WTC11 (cell line): ENCODE measurements at regions not wholly inside any gene's neighbourhood (a gene's known extent, or its start where the extent isn't known, plus 50 kb on each side); places are given as distances from the start of the nearest gene placed in this dataset.

Experiments
- ATAC-seq: fragments of 200-7000 bp; cut with Tn5 transposase; 2 replicates; pipeline ENCODE4 v1.10.0; 2021; ENCODE audit warnings: mild to moderate bottlenecking, moderate library complexity
- CTCF ChIA-PET: fragments of 300-600 bp; sonication (Branson Sonifier 250); formaldehyde crosslinking; loops from one replicate; lab custom pipeline; 2021; ENCODE audit warnings: antibody characterized with exemption; lab: Charles Lee
- POLR2A ChIA-PET: fragments of 350-600 bp; sonication (Branson Sonifier 250); formaldehyde crosslinking; loops from one replicate; lab custom pipeline; 2021; ENCODE audit warnings: antibody characterized with exemption; lab: Charles Lee
- DNase-seq: peaks from one replicate; pipeline ENCODE4 v3.0.0; 2021; ENCODE audit warnings: low spot score
- H3K27ac Mint-ChIP-seq: 2 replicates; pipeline ENCODE4 v1.8.0; 2021; ENCODE audit warnings: mixed read lengths
- H3K27me3 Mint-ChIP-seq: 2 replicates; pipeline ENCODE4 v1.8.0; 2021; ENCODE audit warnings: low read depth, mild to moderate bottlenecking, moderate library complexity, mixed read lengths
- H3K36me3 Mint-ChIP-seq: 2 replicates; pipeline ENCODE4 v1.8.0; 2021; ENCODE audit warnings: mixed read lengths
- H3K4me1 Mint-ChIP-seq: 2 replicates; pipeline ENCODE4 v1.8.0; 2022; ENCODE audit warnings: mixed read lengths
- H3K4me3 Mint-ChIP-seq: 2 replicates; pipeline ENCODE4 v1.8.0; 2021; ENCODE audit warnings: mild to moderate bottlenecking, moderate library complexity, mixed read lengths
- H3K9me3 Mint-ChIP-seq: 2 replicates; pipeline ENCODE4 v1.8.0; 2021; ENCODE audit warnings: mixed read lengths
- ARID4B ChIP-seq: sonication (generic); formaldehyde crosslinking; IDR thresholded peaks from 2 replicates; pipeline ENCODE4 v1.8.0; 2023; ENCODE audit warnings: missing genetic modification reagents, mild to moderate bottlenecking, borderline replicate concordance
- CTCF ChIP-seq: fragments of 200-600 bp; IDR thresholded peaks from 2 replicates; pipeline ENCODE4 v1.8.0; 2022; ENCODE audit warnings: antibody characterized with exemption
- ELF4 ChIP-seq: sonication (generic); formaldehyde crosslinking; IDR thresholded peaks from 2 replicates; pipeline ENCODE4 v1.8.1; 2022; ENCODE audit warnings: low read depth, mild to moderate bottlenecking, moderate library complexity, missing genetic modification reagents
- ERG ChIP-seq: fragments of 250-450 bp; sonication (Bioruptor Pico); IDR thresholded peaks from 2 replicates; pipeline ENCODE4 v1.8.0; 2021; ENCODE audit warnings: mild to moderate bottlenecking
- FOXJ3 ChIP-seq: sonication (generic); formaldehyde crosslinking; IDR thresholded peaks from 2 replicates; pipeline ENCODE4 v1.9.0; 2021; ENCODE audit warnings: missing genetic modification reagents, mild to moderate bottlenecking, borderline replicate concordance
- FOXP1 ChIP-seq: sonication (generic); formaldehyde crosslinking; IDR thresholded peaks from 2 replicates; pipeline ENCODE4 v1.8.0; 2022; ENCODE audit warnings: missing genetic modification reagents, mild to moderate bottlenecking, moderate library complexity, borderline replicate concordance
- FOXP4 ChIP-seq: sonication (generic); formaldehyde crosslinking; IDR thresholded peaks from 2 replicates; pipeline ENCODE4 v1.8.0; 2022; ENCODE audit warnings: mild to moderate bottlenecking, missing genetic modification reagents
- HMGA2 ChIP-seq: fragments of 250-450 bp; sonication (Bioruptor Pico); IDR thresholded peaks from 2 replicates; pipeline ENCODE4 v1.4.0; 2021; ENCODE audit warnings: mild to moderate bottlenecking, moderate library complexity
- MYBL2 ChIP-seq: sonication (generic); formaldehyde crosslinking; IDR thresholded peaks from 2 replicates; pipeline ENCODE4 v1.8.1; 2023; ENCODE audit warnings: mild to moderate bottlenecking, moderate library complexity, missing genetic modification reagents
- NFATC4 ChIP-seq: fragments of 250-450 bp; sonication (Bioruptor Pico); IDR thresholded peaks from 2 replicates; pipeline ENCODE4 v1.9.0; 2021; ENCODE audit warnings: mild to moderate bottlenecking
- NFYB ChIP-seq: sonication (generic); formaldehyde crosslinking; conservative IDR thresholded peaks from 2 replicates; pipeline ENCODE4 v1.8.0; 2022; ENCODE audit warnings: low read depth, missing genetic modification reagents
- STAT6 ChIP-seq: sonication (generic); formaldehyde crosslinking; conservative IDR thresholded peaks from 2 replicates; pipeline ENCODE4 v1.8.1; 2023; ENCODE audit warnings: mild to moderate bottlenecking, low read depth, missing genetic modification reagents, moderate library complexity
- TEAD4 ChIP-seq: sonication (generic); formaldehyde crosslinking; IDR thresholded peaks from 2 replicates; pipeline ENCODE4 v1.8.0; 2022; ENCODE audit warnings: mild to moderate bottlenecking, missing genetic modification reagents
- USF1 ChIP-seq: sonication (generic); formaldehyde crosslinking; IDR thresholded peaks from 2 replicates; pipeline ENCODE4 v1.8.0; 2022; ENCODE audit warnings: mild to moderate bottlenecking, missing genetic modification reagents
- ZBTB21 ChIP-seq: sonication (generic); formaldehyde crosslinking; IDR thresholded peaks from 2 replicates; pipeline ENCODE4 v1.8.1; 2023; ENCODE audit warnings: mild to moderate bottlenecking, missing genetic modification reagents, borderline replicate concordance
- TF ChIP-seq, protein P1 (sequence below): fragments of 250-450 bp; sonication (Bioruptor Pico); conservative IDR thresholded peaks from 2 replicates; pipeline ENCODE4 v1.9.0; 2021; ENCODE audit warnings: mild to moderate bottlenecking
- TF ChIP-seq, protein P2 (sequence below): sonication (generic); formaldehyde crosslinking; IDR thresholded peaks from 2 replicates; pipeline ENCODE4 v1.8.0; 2023; ENCODE audit warnings: mild to moderate bottlenecking, missing genetic modification reagents

DNA sequence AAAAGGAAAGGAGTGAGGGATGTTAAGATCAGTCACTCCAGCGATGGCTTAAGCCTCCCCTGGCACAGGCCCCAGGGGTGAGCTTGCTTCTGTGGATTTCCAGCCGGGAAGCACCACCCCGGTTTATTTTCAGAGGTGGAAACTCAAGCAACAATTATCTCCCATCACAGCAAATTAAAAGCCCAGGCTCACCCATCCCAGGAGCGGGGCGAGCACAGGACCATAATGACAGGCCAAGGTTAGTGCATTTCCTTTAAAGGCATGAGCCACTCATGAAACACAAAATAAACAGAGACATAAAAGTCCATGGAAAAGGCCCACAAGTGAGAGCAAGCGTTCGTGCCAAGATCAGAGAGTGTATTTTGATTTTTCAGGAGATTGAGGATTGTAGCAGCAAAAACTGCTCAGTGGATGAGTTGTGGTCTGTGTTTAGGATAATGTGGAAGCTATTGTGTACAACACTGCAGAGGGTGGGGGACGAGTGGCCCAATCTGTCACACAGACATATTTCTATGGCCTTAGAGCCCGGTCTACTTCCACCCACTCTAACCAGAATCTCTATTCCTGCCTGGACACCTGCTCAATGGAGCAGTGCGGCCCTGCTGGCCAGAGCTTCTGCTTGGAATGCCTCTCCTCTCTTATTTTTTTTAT is 111.4 kb upstream of the CDC42EP3 start (continued):
- no peak for TF ChIP-seq USF1
- TF ChIP-seq TEAD4: no peak
- no peak for TF ChIP-seq FOXJ3 (CRISPR knock-in tag)
- TF ChIP-seq, protein P1, sequence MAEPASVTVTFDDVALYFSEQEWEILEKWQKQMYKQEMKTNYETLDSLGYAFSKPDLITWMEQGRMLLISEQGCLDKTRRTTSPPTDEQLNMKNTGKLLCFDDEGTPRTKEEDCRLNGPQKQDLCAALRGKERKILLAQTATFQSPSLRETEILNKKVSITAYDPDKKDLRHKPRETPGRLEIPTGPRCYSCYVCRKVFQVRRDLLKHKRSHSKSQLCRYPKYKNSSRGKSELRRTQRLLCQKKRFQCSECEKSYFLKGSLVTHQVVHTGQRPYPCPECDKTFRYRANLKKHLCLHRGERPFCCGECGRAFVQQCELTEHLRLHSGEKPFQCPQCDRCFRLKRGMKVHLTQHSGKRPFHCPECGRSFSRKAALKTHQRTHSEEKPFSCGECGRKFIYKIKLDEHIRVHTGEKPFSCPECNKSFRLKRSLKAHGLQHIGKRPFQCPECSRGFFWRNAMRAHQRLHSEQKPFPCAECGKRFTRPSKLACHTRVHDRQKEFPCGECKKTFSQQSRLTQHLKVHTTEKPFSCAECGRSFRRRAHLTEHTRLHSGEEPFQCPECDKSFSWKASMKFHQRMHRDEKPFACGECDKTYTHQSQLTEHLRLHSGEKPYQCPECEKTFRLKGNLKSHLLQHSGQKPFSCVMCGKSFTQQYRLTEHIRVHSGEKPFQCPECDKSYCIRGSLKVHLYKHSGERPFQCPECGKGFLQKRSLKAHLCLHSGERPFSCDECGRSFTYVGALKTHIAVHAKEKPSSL (CRISPR knock-in tag): no peak
- TF ChIP-seq, protein P2, sequence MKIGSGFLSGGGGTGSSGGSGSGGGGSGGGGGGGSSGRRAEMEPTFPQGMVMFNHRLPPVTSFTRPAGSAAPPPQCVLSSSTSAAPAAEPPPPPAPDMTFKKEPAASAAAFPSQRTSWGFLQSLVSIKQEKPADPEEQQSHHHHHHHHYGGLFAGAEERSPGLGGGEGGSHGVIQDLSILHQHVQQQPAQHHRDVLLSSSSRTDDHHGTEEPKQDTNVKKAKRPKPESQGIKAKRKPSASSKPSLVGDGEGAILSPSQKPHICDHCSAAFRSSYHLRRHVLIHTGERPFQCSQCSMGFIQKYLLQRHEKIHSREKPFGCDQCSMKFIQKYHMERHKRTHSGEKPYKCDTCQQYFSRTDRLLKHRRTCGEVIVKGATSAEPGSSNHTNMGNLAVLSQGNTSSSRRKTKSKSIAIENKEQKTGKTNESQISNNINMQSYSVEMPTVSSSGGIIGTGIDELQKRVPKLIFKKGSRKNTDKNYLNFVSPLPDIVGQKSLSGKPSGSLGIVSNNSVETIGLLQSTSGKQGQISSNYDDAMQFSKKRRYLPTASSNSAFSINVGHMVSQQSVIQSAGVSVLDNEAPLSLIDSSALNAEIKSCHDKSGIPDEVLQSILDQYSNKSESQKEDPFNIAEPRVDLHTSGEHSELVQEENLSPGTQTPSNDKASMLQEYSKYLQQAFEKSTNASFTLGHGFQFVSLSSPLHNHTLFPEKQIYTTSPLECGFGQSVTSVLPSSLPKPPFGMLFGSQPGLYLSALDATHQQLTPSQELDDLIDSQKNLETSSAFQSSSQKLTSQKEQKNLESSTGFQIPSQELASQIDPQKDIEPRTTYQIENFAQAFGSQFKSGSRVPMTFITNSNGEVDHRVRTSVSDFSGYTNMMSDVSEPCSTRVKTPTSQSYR (CRISPR knock-in tag): no peak
- no peak for TF ChIP-seq ELF4 (CRISPR knock-in tag)
- no peak for TF ChIP-seq HMGA2 (CRISPR knock-in tag)
- TF ChIP-seq FOXP4 (CRISPR knock-in tag): no peak

- Mint-ChIP-seq H3K36me3 (peaks cover 6% of the 10 kb centered on the region), H3K27me3 (no peaks in the 10 kb centered on the region), H3K9me3 (peaks cover 20% of the 10 kb centered on the region), H3K4me3 (no peak overlapping the region), H3K4me1 (peaks cover 3% of the 10 kb centered on the region; the same call in 1 of the 2 replicates), H3K27ac (no peak overlapping the region)
- ChIA-PET CTCF (no interaction called here), POLR2A (interaction anchor here (0.5 kb wide), 1 partner anchor 248 kb away, joined by 3 read pairs; no protein-coding TSS in a partner anchor)
- DNase-seq: no peak
- ATAC-seq: no peak
- no peak for TF ChIP-seq ARID4B (CRISPR knock-in tag)
- TF ChIP-seq ERG (CRISPR knock-in tag): no peak
- TF ChIP-seq NFYB (CRISPR knock-in tag): no peak
- no peak for TF ChIP-seq ZBTB21
- TF ChIP-seq FOXP1 (CRISPR knock-in tag): no peak
- TF ChIP-seq CTCF: no peak
- no peak for TF ChIP-seq NFATC4
- no peak for TF ChIP-seq TEAD4
- TF ChIP-seq STAT6: no peak
- no peak for TF ChIP-seq MYBL2 (CRISPR knock-in tag)
Observed at GRCh38 chr2:37783545-37783944, 112.1 kb upstream of the CDC42EP3 start.
